NCI-H2171 (cell line): ENCODE measurements at regions not wholly inside any gene's neighbourhood (a gene's known extent, or its start where the extent isn't known, plus 50 kb on each side); places are given as distances from the start of the nearest gene placed in this dataset.

ENCODE experiments used
- DNase-seq: peaks from one replicate; lab custom pipeline; 2025; lab: John Stamatoyannopoulos, UW

GRCh38 chr6:105991561-105992314 is 94.4 kb upstream of the PRDM1 start:
- DNase-seq, result no peak

GRCh38 chr6:105990151-105990550 is 96.0 kb upstream of the PRDM1 start:
- no peak for DNase-seq

- no peak for DNase-seq
These were observed 97.1 kb upstream of the PRDM1 start for GRCh38 chr6:105988812-105989577.

GRCh38 chr6:105988321-105988720 is 97.8 kb upstream of the PRDM1 start:
- no peak for DNase-seq

- no peak for DNase-seq
These were observed 98.6 kb upstream of the PRDM1 start for GRCh38 chr6:105987516-105987915.

- DNase-seq, result no peak
These were observed 99.1 kb upstream of the PRDM1 start for GRCh38 chr6:105986998-105987397.

- DNase-seq, result no peak
These were observed 100.1 kb upstream of the PRDM1 start for GRCh38 chr6:105985816-105986632.

GRCh38 chr6:105985098-105985815 is 100.9 kb upstream of the PRDM1 start:
- DNase-seq, result no peak

- DNase-seq, result no peak
These were observed 102.4 kb upstream of the PRDM1 start for GRCh38 chr6:105983763-105984162.

GRCh38 chr6:105982761-105983540 is 103.2 kb upstream of the PRDM1 start:
- peak; percentile 74 for DNase-seq

GRCh38 chr6:105981888-105982358 is 104.2 kb upstream of the PRDM1 start:
- DNase-seq, result no peak

- no peak for DNase-seq
These were observed 104.9 kb upstream of the PRDM1 start for GRCh38 chr6:105981002-105981887.

GRCh38 chr6:105978974-105979373 is 107.2 kb upstream of the PRDM1 start:
- DNase-seq, result no peak

GRCh38 chr6:105977934-105978504 is 108.1 kb upstream of the PRDM1 start:
- no peak for DNase-seq

GRCh38 chr6:105974986-105975385 is 111.2 kb upstream of the PRDM1 start:
- no peak for DNase-seq

- no peak for DNase-seq
These were observed 113.7 kb upstream of the PRDM1 start for GRCh38 chr6:105972440-105972839.

GRCh38 chr6:105968603-105969333 is 117.4 kb upstream of the PRDM1 start:
- DNase-seq, result no peak

GRCh38 chr6:105967917-105968602 is 118.1 kb upstream of the PRDM1 start:
- no peak for DNase-seq
